Nephron (organoid): ENCODE measurements at regions not wholly inside any gene's neighbourhood (a gene's known extent, or its start where the extent isn't known, plus 50 kb on each side); places are given as distances from the start of the nearest gene placed in this dataset.

Experiments used
- H3K27ac Mint-ChIP-seq, 3 experiments: 2 replicates each; pipeline ENCODE4 v1.8.0; 2020; ENCODE audit warnings: mixed read lengths in 3 of 3, mild to moderate bottlenecking in 2 of 3, moderate library complexity in 1 of 3
- H3K27me3 Mint-ChIP-seq: 2 replicates; pipeline ENCODE4 v1.8.0; 2021; ENCODE audit warnings: low read depth, mild to moderate bottlenecking, moderate library complexity, mixed read lengths
- H3K36me3 Mint-ChIP-seq: 2 replicates; pipeline ENCODE4 v1.8.0; 2020; ENCODE audit warnings: low read depth, mixed read lengths
- H3K4me1 Mint-ChIP-seq: 2 replicates; pipeline ENCODE4 v1.8.0; 2020; ENCODE audit warnings: mixed read lengths
- H3K4me3 Mint-ChIP-seq, 3 experiments: 2 replicates each; pipeline ENCODE4 v1.8.0; 2020; ENCODE audit warnings: mild to moderate bottlenecking in 3 of 3, mixed read lengths in 3 of 3, moderate library complexity in 2 of 3
- H3K9me3 Mint-ChIP-seq: 2 replicates; pipeline ENCODE4 v1.8.0; 2020; ENCODE audit warnings: mixed read lengths
- CTCF ChIP-seq, 3 experiments: fragments of 200-600 bp; sonication (generic); IDR thresholded peaks; one replicate each; pipeline ENCODE4 v1.5.0; 2021; ENCODE audit warnings: antibody characterized with exemption in 3 of 3; ENCODE audit not compliant: unreplicated experiment in 3 of 3

GRCh38 chr1:56200896-56201295 lies 378.5 kb downstream of the PLPP3 start:
- Mint-ChIP-seq H3K36me3 (no peaks in the 10 kb centered on the region), H3K27me3 (peaks cover 7% of the 10 kb centered on the region), H3K27ac (peak overlapping the region in 1 of 3 experiments; percentile 4), H3K4me3 (no peak overlapping the region), H3K4me1 (peaks cover 44% of the 10 kb centered on the region), H3K9me3 (peaks cover under 1% of the 10 kb centered on the region)
- no peak for TF ChIP-seq CTCF (IDR thresholded peaks at IDR 0.05; ENCODE audit: unreplicated experiment in 3 of 3)

- Mint-ChIP-seq H3K36me3 (no peaks in the 10 kb centered on the region), H3K4me1 (peaks cover 44% of the 10 kb centered on the region), H3K4me3 (no peak overlapping the region), H3K27me3 (peaks cover 4% of the 10 kb centered on the region), H3K27ac (peak overlapping the region; percentile 0 to 63 (median 50)), H3K9me3 (no peaks in the 10 kb centered on the region)
- TF ChIP-seq CTCF (IDR thresholded peaks at IDR 0.05; ENCODE audit: unreplicated experiment in 3 of 3), result no peak
Observed at GRCh38 chr1:56200442-56200841, 378.9 kb downstream of the PLPP3 start.

- TF ChIP-seq CTCF (IDR thresholded peaks at IDR 0.05; ENCODE audit: unreplicated experiment in 3 of 3), result no peak
- Mint-ChIP-seq H3K27ac (peak overlapping the region; percentile 0 to 63 (median 50)), H3K36me3 (no peaks in the 10 kb centered on the region), H3K4me3 (no peak overlapping the region), H3K9me3 (no peaks in the 10 kb centered on the region), H3K27me3 (peaks cover 4% of the 10 kb centered on the region), H3K4me1 (peaks cover 44% of the 10 kb centered on the region)
Observed at GRCh38 chr1:56199956-56200355, 379.4 kb downstream of the PLPP3 start.

GRCh38 chr1:56199061-56199460 lies 380.3 kb downstream of the PLPP3 start:
- Mint-ChIP-seq H3K27me3 (no peaks in the 10 kb centered on the region), H3K4me3 (no peak overlapping the region), H3K9me3 (no peaks in the 10 kb centered on the region), H3K27ac (no peak overlapping the region), H3K36me3 (no peaks in the 10 kb centered on the region), H3K4me1 (peaks cover 44% of the 10 kb centered on the region)
- no peak for TF ChIP-seq CTCF (IDR thresholded peaks at IDR 0.05; ENCODE audit: unreplicated experiment in 3 of 3)

- Mint-ChIP-seq H3K36me3 (no peaks in the 10 kb centered on the region), H3K27me3 (peaks cover 3% of the 10 kb centered on the region), H3K4me1 (peaks cover 37% of the 10 kb centered on the region), H3K27ac (no peak overlapping the region), H3K9me3 (no peaks in the 10 kb centered on the region), H3K4me3 (no peak overlapping the region)
- no peak for TF ChIP-seq CTCF (IDR thresholded peaks at IDR 0.05; ENCODE audit: unreplicated experiment in 3 of 3)
Observed at GRCh38 chr1:56197946-56198345, 381.4 kb downstream of the PLPP3 start.

GRCh38 chr1:56196839-56197238 lies 382.5 kb downstream of the PLPP3 start:
- Mint-ChIP-seq H3K27me3 (peaks cover 4% of the 10 kb centered on the region), H3K4me3 (no peak overlapping the region), H3K9me3 (no peaks in the 10 kb centered on the region), H3K4me1 (peaks cover 30% of the 10 kb centered on the region), H3K27ac (no peak overlapping the region), H3K36me3 (no peaks in the 10 kb centered on the region)
- TF ChIP-seq CTCF (IDR thresholded peaks at IDR 0.05; ENCODE audit: unreplicated experiment in 3 of 3), result no peak
